ENCODE measurements at regions not wholly inside any gene's neighbourhood (a gene's known extent, or its start where the extent isn't known, plus 50 kb on each side); places are given as distances from the start of the nearest gene placed in this dataset.

- TF ChIP-seq, protein P1, sequence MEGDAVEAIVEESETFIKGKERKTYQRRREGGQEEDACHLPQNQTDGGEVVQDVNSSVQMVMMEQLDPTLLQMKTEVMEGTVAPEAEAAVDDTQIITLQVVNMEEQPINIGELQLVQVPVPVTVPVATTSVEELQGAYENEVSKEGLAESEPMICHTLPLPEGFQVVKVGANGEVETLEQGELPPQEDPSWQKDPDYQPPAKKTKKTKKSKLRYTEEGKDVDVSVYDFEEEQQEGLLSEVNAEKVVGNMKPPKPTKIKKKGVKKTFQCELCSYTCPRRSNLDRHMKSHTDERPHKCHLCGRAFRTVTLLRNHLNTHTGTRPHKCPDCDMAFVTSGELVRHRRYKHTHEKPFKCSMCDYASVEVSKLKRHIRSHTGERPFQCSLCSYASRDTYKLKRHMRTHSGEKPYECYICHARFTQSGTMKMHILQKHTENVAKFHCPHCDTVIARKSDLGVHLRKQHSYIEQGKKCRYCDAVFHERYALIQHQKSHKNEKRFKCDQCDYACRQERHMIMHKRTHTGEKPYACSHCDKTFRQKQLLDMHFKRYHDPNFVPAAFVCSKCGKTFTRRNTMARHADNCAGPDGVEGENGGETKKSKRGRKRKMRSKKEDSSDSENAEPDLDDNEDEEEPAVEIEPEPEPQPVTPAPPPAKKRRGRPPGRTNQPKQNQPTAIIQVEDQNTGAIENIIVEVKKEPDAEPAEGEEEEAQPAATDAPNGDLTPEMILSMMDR (IDR thresholded peaks at IDR 0.05; ENCODE audit: partially characterized antibody, unreplicated experiment), result no peak
- no peak overlapping the region for H3K4me3 Mint-ChIP-seq (ENCODE audit: unreplicated experiment)
- no peaks in the 10 kb centered on the region for H3K4me1 Mint-ChIP-seq (ENCODE audit: low read depth, unreplicated experiment)
- H3K27me3 Mint-ChIP-seq (ENCODE audit: unreplicated experiment), result no peaks in the 10 kb centered on the region
- H3K27ac Mint-ChIP-seq (ENCODE audit: unreplicated experiment), result no peak overlapping the region
- H3K36me3 Mint-ChIP-seq (ENCODE audit: unreplicated experiment), result no peaks in the 10 kb centered on the region
- peaks cover 1% of the 10 kb centered on the region for H3K9me3 Mint-ChIP-seq (ENCODE audit: unreplicated experiment)
- no peak for DNase-seq
Measured at GRCh38 chrX:20433388-20433775, 166.7 kb upstream of the RPS6KA3 start.

DNA sequence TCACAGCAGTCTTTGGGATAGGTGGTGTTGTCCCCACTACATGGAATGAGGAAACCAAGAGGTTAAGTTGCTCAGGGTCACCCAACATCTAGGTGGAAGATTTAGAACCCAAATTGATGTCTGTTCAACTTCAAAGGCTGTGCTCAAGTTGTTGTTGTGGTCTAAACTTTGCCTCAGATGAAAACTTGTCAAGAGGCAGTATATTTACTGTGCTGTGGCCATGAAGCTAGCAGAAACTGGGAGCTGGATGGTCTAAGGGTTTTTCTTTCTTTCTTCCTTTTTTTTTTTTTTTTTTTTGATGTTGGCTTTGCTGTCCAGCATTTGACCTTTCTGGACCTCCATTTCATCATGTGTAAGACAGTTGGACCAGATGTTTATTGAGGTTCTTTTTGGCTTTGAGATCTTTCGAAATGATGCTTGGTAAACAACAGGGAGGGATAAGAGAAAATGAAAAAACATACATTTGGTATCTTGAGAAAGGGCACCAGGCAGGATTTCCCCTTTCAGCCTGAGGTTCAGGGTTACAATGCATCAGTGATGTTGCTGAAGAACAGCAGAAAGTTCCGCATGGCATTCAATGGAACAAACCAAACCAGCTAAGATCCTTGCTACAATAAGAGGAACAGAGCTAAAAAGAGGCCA is 166.2 kb upstream of the RPS6KA3 start:
- TF ChIP-seq, protein P1 (IDR thresholded peaks at IDR 0.05; ENCODE audit: partially characterized antibody, unreplicated experiment), result no peak
- Mint-ChIP-seq H3K27ac (ENCODE audit: unreplicated experiment) (no peak overlapping the region), H3K4me1 (ENCODE audit: low read depth, unreplicated experiment) (no peaks in the 10 kb centered on the region), H3K9me3 (ENCODE audit: unreplicated experiment) (peaks cover 1% of the 10 kb centered on the region), H3K4me3 (ENCODE audit: unreplicated experiment) (no peak overlapping the region), H3K36me3 (ENCODE audit: unreplicated experiment) (no peaks in the 10 kb centered on the region), H3K27me3 (ENCODE audit: unreplicated experiment) (no peaks in the 10 kb centered on the region)
- no peak for DNase-seq

DNA sequence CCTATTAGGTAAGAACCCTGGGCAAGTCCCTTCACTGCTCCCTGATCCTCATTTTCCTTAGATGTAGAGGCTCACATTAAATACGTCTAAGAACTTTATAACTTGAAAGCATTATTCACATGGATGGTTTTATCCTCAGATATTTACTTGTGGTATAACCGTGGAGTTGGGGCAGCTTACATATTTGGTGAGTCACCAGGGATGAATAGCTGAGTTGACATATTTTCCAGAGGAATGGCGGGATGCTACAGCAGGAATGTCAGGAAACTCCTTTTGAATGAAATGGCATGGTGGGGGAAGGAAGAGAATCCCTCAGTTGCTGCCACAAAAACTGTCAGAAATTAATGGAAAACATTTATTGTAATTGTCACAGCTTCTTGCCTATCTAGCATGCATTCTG is 165.3 kb upstream of the RPS6KA3 start:
- DNase-seq, result no peak
- peaks cover 1% of the 10 kb centered on the region for H3K9me3 Mint-ChIP-seq (ENCODE audit: unreplicated experiment)
- no peak overlapping the region for H3K27ac Mint-ChIP-seq (ENCODE audit: unreplicated experiment)
- no peak overlapping the region for H3K4me3 Mint-ChIP-seq (ENCODE audit: unreplicated experiment)
- H3K27me3 Mint-ChIP-seq (ENCODE audit: unreplicated experiment), result no peaks in the 10 kb centered on the region
- no peaks in the 10 kb centered on the region for H3K36me3 Mint-ChIP-seq (ENCODE audit: unreplicated experiment)
- H3K4me1 Mint-ChIP-seq (ENCODE audit: low read depth, unreplicated experiment), result no peaks in the 10 kb centered on the region
- TF ChIP-seq, protein P1 (IDR thresholded peaks at IDR 0.05; ENCODE audit: partially characterized antibody, unreplicated experiment), result no peak

- H3K36me3 Mint-ChIP-seq (ENCODE audit: unreplicated experiment), result no peaks in the 10 kb centered on the region
- no peaks in the 10 kb centered on the region for H3K27me3 Mint-ChIP-seq (ENCODE audit: unreplicated experiment)
- TF ChIP-seq, protein P1 (IDR thresholded peaks at IDR 0.05; ENCODE audit: partially characterized antibody, unreplicated experiment), result no peak
- no peak overlapping the region for H3K27ac Mint-ChIP-seq (ENCODE audit: unreplicated experiment)
- DNase-seq, result no peak
- peaks cover 1% of the 10 kb centered on the region for H3K9me3 Mint-ChIP-seq (ENCODE audit: unreplicated experiment)
- no peaks in the 10 kb centered on the region for H3K4me1 Mint-ChIP-seq (ENCODE audit: low read depth, unreplicated experiment)
- H3K4me3 Mint-ChIP-seq (ENCODE audit: unreplicated experiment), result no peak overlapping the region
Measured at GRCh38 chrX:20431486-20431885, 164.8 kb upstream of the RPS6KA3 start.

GRCh38 chrX:20427173-20427770 is 160.6 kb upstream of the RPS6KA3 start:
- Mint-ChIP-seq H3K27me3 (ENCODE audit: unreplicated experiment) (no peaks in the 10 kb centered on the region), H3K36me3 (ENCODE audit: unreplicated experiment) (no peaks in the 10 kb centered on the region), H3K9me3 (ENCODE audit: unreplicated experiment) (peaks cover 1% of the 10 kb centered on the region), H3K4me3 (ENCODE audit: unreplicated experiment) (no peak overlapping the region), H3K4me1 (ENCODE audit: low read depth, unreplicated experiment) (no peaks in the 10 kb centered on the region), H3K27ac (ENCODE audit: unreplicated experiment) (no peak overlapping the region)
- TF ChIP-seq, protein P1 (IDR thresholded peaks at IDR 0.05; ENCODE audit: partially characterized antibody, unreplicated experiment), result no peak
- no peak for DNase-seq
